ENCODE measurements at regions not wholly inside any gene's neighbourhood (a gene's known extent, or its start where the extent isn't known, plus 50 kb on each side); places are given as distances from the start of the nearest gene placed in this dataset.

GRCh38 chr7:155211173-155211572 is 86.5 kb upstream of the INSIG1 start:
- no peaks in the 10 kb centered on the region for H3K9me3 ChIP-seq (replicated peaks in 1 of 2; ENCODE audit: control insufficient read depth in 1 of 2, insufficient read depth in 1 of 2, low read length in 2 of 2)
- 100% methylated on average over 3 of the region's 6 CpGs for WGBS (ENCODE audit: insufficient coverage)
- peaks cover 8 to 10% of the 10 kb centered on the region in 2 donors for H3K4me1 ChIP-seq (ENCODE audit: control insufficient read depth in 1 of 2, insufficient read depth in 2 of 2, low read length in 2 of 2)
- H3K27me3 ChIP-seq (ENCODE audit: control insufficient read depth in 2 of 2, insufficient read depth in 2 of 2, low read length in 2 of 2): no peaks in the 10 kb centered on the region
- H3K4me3 ChIP-seq (replicated peaks in 1 of 3; ENCODE audit: low read depth in 2 of 3, low read length in 3 of 3): no peak overlapping the region
- H3K27ac ChIP-seq (ENCODE audit: low read depth in 1 of 2, low read length in 2 of 2): no peak overlapping the region
- H4K20me1 ChIP-seq (ENCODE audit: insufficient read depth, low read length): no peaks in the 10 kb centered on the region
- H3K9ac ChIP-seq (ENCODE audit: insufficient read depth, low read length, poor library complexity, severe bottlenecking): no peak overlapping the region
- no peak for TF ChIP-seq CTCF (IDR thresholded peaks at IDR 0.05)
- intact Hi-C loops (cut with micrococcal nuclease): no loop called here
- peak overlapping the region in 1 of 7 donors; percentile 50 for H3K27ac Mint-ChIP-seq
- no peaks in the 10 kb centered on the region for H3K36me3 ChIP-seq (replicated peaks in 1 of 2; ENCODE audit: control insufficient read depth in 1 of 2, insufficient read depth in 2 of 2, low read length in 2 of 2)
- H3K9me3 Mint-ChIP-seq: peaks cover 0 to 7% (median 1%) of the 10 kb centered on the region in 7 donors
- no peaks in the 10 kb centered on the region for H3K36me3 Mint-ChIP-seq
- H3K27me3 Mint-ChIP-seq (ENCODE audit: low read depth in 3 of 3): peaks cover 6 to 8% (median 6%) of the 10 kb centered on the region in 3 donors
- no peak overlapping the region for H3K4me3 Mint-ChIP-seq
- no peak for DNase-seq
- peaks cover 10% of the 10 kb centered on the region for H3K4me1 Mint-ChIP-seq
- H3K79me2 ChIP-seq (ENCODE audit: insufficient read depth, low read length): no peaks in the 10 kb centered on the region
- H3K4me2 ChIP-seq (replicated peaks; ENCODE audit: extremely low read depth, low read length, poor library complexity, severe bottlenecking): no peak overlapping the region
- no peak overlapping the region for H2AFZ ChIP-seq (ENCODE audit: insufficient read depth, low read depth, low read length, poor library complexity, severe bottlenecking)

GRCh38 chr7:155211761-155212160 is 85.9 kb upstream of the INSIG1 start:
- Mint-ChIP-seq H3K36me3 (no peaks in the 10 kb centered on the region), H3K27me3 (ENCODE audit: low read depth in 3 of 3) (peaks cover 6 to 8% (median 6%) of the 10 kb centered on the region in 3 donors)
- intact Hi-C loops (cut with micrococcal nuclease): no loop called here

More at GRCh38 chr7:155211761-155212160, 85.9 kb upstream of the INSIG1 start:
- Histone ChIP-seq H3K27ac (ENCODE audit: low read depth in 1 of 2, low read length in 2 of 2) (no peak overlapping the region), H3K27me3 (ENCODE audit: control insufficient read depth in 2 of 2, insufficient read depth in 2 of 2, low read length in 2 of 2) (no peaks in the 10 kb centered on the region), H3K4me3 (replicated peaks in 1 of 3; ENCODE audit: low read depth in 2 of 3, low read length in 3 of 3) (no peak overlapping the region), H3K9ac (ENCODE audit: insufficient read depth, low read length, poor library complexity, severe bottlenecking) (no peak overlapping the region), H3K4me1 (ENCODE audit: control insufficient read depth in 1 of 2, insufficient read depth in 2 of 2, low read length in 2 of 2) (peaks cover 5 to 7% of the 10 kb centered on the region in 2 donors), H3K9me3 (replicated peaks in 1 of 2; ENCODE audit: control insufficient read depth in 1 of 2, insufficient read depth in 1 of 2, low read length in 2 of 2) (no peaks in the 10 kb centered on the region), H2AFZ (ENCODE audit: insufficient read depth, low read depth, low read length, poor library complexity, severe bottlenecking) (no peak overlapping the region), H3K36me3 (replicated peaks in 1 of 2; ENCODE audit: control insufficient read depth in 1 of 2, insufficient read depth in 2 of 2, low read length in 2 of 2) (no peaks in the 10 kb centered on the region), H3K4me2 (replicated peaks; ENCODE audit: extremely low read depth, low read length, poor library complexity, severe bottlenecking) (no peak overlapping the region), H4K20me1 (ENCODE audit: insufficient read depth, low read length) (no peaks in the 10 kb centered on the region), H3K79me2 (ENCODE audit: insufficient read depth, low read length) (no peaks in the 10 kb centered on the region)
- no peak for TF ChIP-seq CTCF (IDR thresholded peaks at IDR 0.05)
- no peak for DNase-seq
- Mint-ChIP-seq H3K4me1 (peaks cover 7% of the 10 kb centered on the region), H3K27ac (peak overlapping the region in 1 of 7 donors; percentile 45), H3K4me3 (no peak overlapping the region), H3K9me3 (peaks cover 0 to 7% (median 0%) of the 10 kb centered on the region in 7 donors)
- WGBS (ENCODE audit: insufficient coverage): 100% methylated on average over 1 of the region's 4 CpGs
